GM12878 (cell line): ENCODE measurements at regions not wholly inside any gene's neighbourhood (a gene's known extent, or its start where the extent isn't known, plus 50 kb on each side); places are given as distances from the start of the nearest gene placed in this dataset.

ENCODE experiments used
- CBX3 ChIP-seq: fragments of 200-600 bp; sonication (generic); IDR thresholded peaks from 2 replicates; pipeline ENCODE4 v1.6.1; 2016; ENCODE audit warnings: low read depth, borderline replicate concordance
- CUX1 ChIP-seq: IDR thresholded peaks from 2 replicates; pipeline ENCODE4 v1.6.1; 2012; ENCODE audit warnings: improper control_type of control experiment, low read depth, low read length; ENCODE audit not compliant: insufficient replicate concordance
- ELK1 ChIP-seq: IDR thresholded peaks from 2 replicates; pipeline ENCODE4 v1.6.1; 2012; ENCODE audit warnings: low read depth, low read length, improper control_type of control experiment
- FOXK2 ChIP-seq: fragments of 450-650 bp; IDR thresholded peaks from 2 replicates; pipeline ENCODE4 v1.6.1; 2017; ENCODE audit warnings: mild to moderate bottlenecking, moderate library complexity
- RBBP5 ChIP-seq: fragments of 200-600 bp; sonication (generic); conservative IDR thresholded peaks from 2 replicates; pipeline ENCODE4 v1.6.1; 2016
- SREBF1 ChIP-seq: IDR thresholded peaks from 2 replicates; pipeline ENCODE4 v1.6.1; 2012; ENCODE audit warnings: mild to moderate bottlenecking, low read length
- TCF3 ChIP-seq: IDR thresholded peaks from 2 replicates; pipeline ENCODE4 v1.6.1; 2012; ENCODE audit warnings: low read depth, mild to moderate bottlenecking, low read length, borderline replicate concordance; ENCODE audit not compliant: insufficient read depth
- ZNF217 ChIP-seq: fragments of 450-650 bp; IDR thresholded peaks from 2 replicates; pipeline ENCODE4 v1.6.1; 2017; ENCODE audit warnings: antibody characterized with exemption, mild to moderate bottlenecking

- TF ChIP-seq CUX1, result no peak
- no peak for TF ChIP-seq ZNF217
- TF ChIP-seq FOXK2, result no peak
- no peak for TF ChIP-seq ELK1
- no peak for TF ChIP-seq SREBF1
- no peak for TF ChIP-seq TCF3
- no peak for TF ChIP-seq RBBP5
- no peak for TF ChIP-seq CBX3
- TF ChIP-seq, all 136 proteins: peak for 0
Observed at GRCh38 chr10:128779416-128779815, 653.2 kb upstream of the MKI67 start (continued).
